Spleen (tissue), 11 donors: ENCODE measurements at regions not wholly inside any gene's neighbourhood (a gene's known extent, or its start where the extent isn't known, plus 50 kb on each side); places are given as distances from the start of the nearest gene placed in this dataset.

Experiments used
- DNase-seq: peaks from one replicate; pipeline ENCODE4 v3.0.0-alpha.2; 2020
- H3K27ac ChIP-seq, 8 donors: fragments of 200-600 bp; sonication (generic) in 7 of 8; 1 replicate in 4 of 8; 2 replicates in 4 of 8; pipeline versions ENCODE4 v1.5.0 to v1.8.0; 2016 to 2021; ENCODE audit warnings: inconsistent platforms in 4 of 8, mild to moderate bottlenecking in 4 of 8, moderate library complexity in 1 of 8
- H3K27me3 ChIP-seq, 7 donors: fragments of 200-600 bp; sonication (generic) in 6 of 7; replicated peaks in 1 of 7; 1 replicate in 4 of 7; 2 replicates in 3 of 7; pipeline versions ENCODE4 v1.5.0 to v1.8.0; 2016 to 2021; ENCODE audit warnings: inconsistent platforms in 3 of 7, mild to moderate bottlenecking in 1 of 7
- H3K36me3 ChIP-seq, 6 donors: fragments of 200-600 bp; sonication (generic) in 5 of 6; 1 replicate in 4 of 6; 2 replicates in 2 of 6; pipeline versions ENCODE4 v1.5.0 to v1.8.0; 2016 to 2021; ENCODE audit warnings: inconsistent platforms in 2 of 6
- H3K4me1 ChIP-seq, 6 donors: fragments of 200-600 bp; sonication (generic) in 5 of 6; 1 replicate in 3 of 6; 2 replicates in 3 of 6; pipeline versions ENCODE4 v1.5.0 to v1.8.0; 2016 to 2021; ENCODE audit warnings: inconsistent platforms in 3 of 6
- H3K4me3 ChIP-seq, 8 donors: fragments of 200-600 bp; sonication (generic) in 7 of 8; 1 replicate in 4 of 8; 2 replicates in 4 of 8; pipeline versions ENCODE4 v1.5.0 to v1.8.0; 2016 to 2021; ENCODE audit warnings: inconsistent platforms in 4 of 8, mild to moderate bottlenecking in 4 of 8, moderate library complexity in 2 of 8
- H3K9me3 ChIP-seq, 8 donors: fragments of 200-600 bp; sonication (generic) in 7 of 8; 1 replicate in 4 of 8; 2 replicates in 4 of 8; pipeline versions ENCODE4 v1.5.0 to v1.8.0; 2016 to 2021; ENCODE audit warnings: inconsistent platforms in 4 of 8
- CTCF ChIP-seq, 11 experiments: fragments of 200-600 bp in 7 of 11; fragments of 450-650 bp in 4 of 11; sonication (generic) in 4 of 11; IDR thresholded peaks in 8 of 11; conservative IDR thresholded peaks in 3 of 11; 1 replicate in 7 of 11; 2 replicates in 4 of 11; pipeline versions ENCODE4 v1.4.0 to v1.8.0; 2016 to 2021; ENCODE audit warnings: antibody characterized with exemption in 11 of 11, inconsistent platforms in 4 of 11, mild to moderate bottlenecking in 1 of 11
- POLR2A ChIP-seq, 3 donors: fragments of 450-650 bp; IDR thresholded peaks; one replicate each; pipeline ENCODE4 v1.5.1; 2017; ENCODE audit warnings: antibody characterized with exemption in 3 of 3, mild to moderate bottlenecking in 1 of 3
- POLR2AphosphoS5 ChIP-seq, 3 donors: sonication (generic); formaldehyde crosslinking; IDR thresholded peaks; one replicate each; pipeline ENCODE4 v1.5.1; 2017; ENCODE audit warnings: antibody characterized with exemption in 3 of 3
- WGBS, 5 donors: extraction: QIAGEN DNeasy Blood & Tissue Kit in 3 of 5; methylation state at CpG; one replicate each; pipeline versions ENCODE4 v1.1.5 to v1.1.7; 2013 to 2018; 5-methylcytosine and 5-hydroxymethylcytosine counted together
- intact Hi-C: fragments of 100-400 bp; cut with DNase I; formaldehyde crosslinking; loops from one replicate; pipeline ENCODE4 v1.15.0; 2023; ENCODE audit warnings: low total_unique reads
- donor health status: healthy with polysubstance abuse.
- donor health status: DM: no; HTN: no; CAD: no; lungs with moderate emphysema.
- donor health status: DM: no; HTN: no; CAD: no.
- donor health status: Bipolar disorder and iron deficiency.
- donor health status: healthy.
- donor health status: DM: no; HTN: no; CAD: no.
- donor health status: DM: yes; HTN: yes; CAD: no.

DNA sequence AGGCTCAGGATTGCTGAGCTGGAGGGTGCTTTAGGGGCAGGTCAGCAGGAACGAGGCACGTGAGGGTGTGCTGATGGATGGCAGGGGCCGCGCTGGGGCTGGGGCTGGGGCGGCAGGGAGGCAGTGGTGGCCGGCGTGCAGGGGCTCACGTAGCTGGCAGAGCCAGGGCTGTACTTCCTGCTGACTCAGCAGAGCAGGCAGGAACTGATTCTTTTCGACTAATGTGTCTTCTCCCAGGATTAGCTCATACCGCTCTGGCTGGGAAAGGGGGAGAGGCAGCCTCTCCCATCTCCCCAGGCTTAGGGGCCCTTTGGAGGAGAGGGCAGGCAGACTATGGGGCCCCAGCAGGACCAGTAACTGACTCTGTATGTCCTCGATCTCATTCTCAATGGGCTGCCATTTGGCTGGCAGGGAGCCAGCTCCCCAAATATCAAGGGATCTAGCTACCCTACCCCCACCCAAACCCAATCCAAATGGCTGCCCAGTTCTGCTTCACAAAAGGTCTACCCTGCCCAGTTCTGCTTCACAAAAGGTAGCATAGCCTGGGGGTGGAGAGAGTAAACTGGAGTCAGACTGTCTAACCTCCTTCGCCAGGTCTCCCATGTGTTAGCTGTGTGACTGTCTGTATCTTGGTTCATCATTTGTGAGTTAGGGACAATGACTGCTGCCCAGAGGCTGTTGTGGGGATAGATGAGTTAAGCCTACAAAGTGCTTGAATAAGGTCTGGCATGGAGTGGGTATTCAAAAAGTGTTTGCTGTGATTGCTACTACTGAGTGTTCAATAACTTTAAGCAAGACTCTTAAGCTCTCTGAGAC, 100.1 kb upstream of the SLC2A1 start:
- Histone ChIP-seq H3K27ac (peak overlapping the region in 2 of 8 donors; percentile 16 to 21), H3K4me1 (peaks cover 0 to 10% (median 6%) of the 10 kb centered on the region in 6 donors), H3K9me3 (no peaks in the 10 kb centered on the region), H3K4me3 (no peak overlapping the region), H3K27me3 (peaks cover 0 to 16% (median 0%) of the 10 kb centered on the region in 7 donors), H3K36me3 (no peaks in the 10 kb centered on the region)
- no peak for DNase-seq
- TF ChIP-seq POLR2AphosphoS5 (IDR thresholded peaks at IDR 0.05), result no peak
- no peak for TF ChIP-seq POLR2A (IDR thresholded peaks at IDR 0.05)
- no peak for TF ChIP-seq CTCF (IDR thresholded peaks at IDR 0.05 in 8 of 11, conservative IDR thresholded peaks at IDR 0.05 in 3 of 11)
- intact Hi-C loops, result no loop called here
- WGBS, 5 donors, result 13 to 23% (median 15%) methylated on average over 11 to 12 of the region's 12 CpGs

DNA sequence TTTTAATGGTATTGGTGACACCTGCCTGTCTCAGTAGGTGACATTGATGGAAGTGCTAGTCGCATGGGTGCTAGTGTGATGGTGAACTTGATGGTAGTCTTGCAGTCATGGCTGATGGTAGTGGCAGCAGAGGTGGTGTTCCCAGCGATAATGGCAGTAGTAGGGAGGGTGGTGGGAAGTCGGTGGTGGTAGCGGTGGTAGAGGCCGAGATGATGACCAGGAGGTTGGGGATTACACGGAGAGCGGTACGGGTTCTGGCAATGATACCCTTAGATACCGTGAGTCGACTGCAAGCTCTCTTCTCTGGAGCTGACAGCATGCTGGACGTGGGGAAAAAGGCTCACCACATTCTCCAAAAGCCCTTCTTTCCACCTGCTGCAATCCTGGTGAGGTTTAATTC, 99.4 kb upstream of the SLC2A1 start:
- H3K27ac ChIP-seq, result peak overlapping the region in 2 of 8 donors; percentile 16 to 45
- no peaks in the 10 kb centered on the region for H3K9me3 ChIP-seq
- no peak for TF ChIP-seq POLR2AphosphoS5 (IDR thresholded peaks at IDR 0.05)
- no peak for TF ChIP-seq CTCF (IDR thresholded peaks at IDR 0.05 in 8 of 11, conservative IDR thresholded peaks at IDR 0.05 in 3 of 11)
- TF ChIP-seq POLR2A (IDR thresholded peaks at IDR 0.05), result no peak
- intact Hi-C loops, result no loop called here
- H3K36me3 ChIP-seq, result no peaks in the 10 kb centered on the region
- peaks cover 0 to 10% (median 6%) of the 10 kb centered on the region in 6 donors for H3K4me1 ChIP-seq
- 87 to 93% (median 90%) methylated on average over 10 to 11 of the region's 11 CpGs for WGBS, 5 donors
- H3K27me3 ChIP-seq, result peaks cover 0 to 16% (median 0%) of the 10 kb centered on the region in 7 donors
- H3K4me3 ChIP-seq, result no peak overlapping the region
- no peak for DNase-seq

GRCh38 chr1:43057567-43057966, 98.9 kb upstream of the SLC2A1 start:
- DNase-seq, result no peak
- no peaks in the 10 kb centered on the region for H3K36me3 ChIP-seq
- H3K27me3 ChIP-seq, result peaks cover 0 to 16% (median 0%) of the 10 kb centered on the region in 7 donors
- H3K9me3 ChIP-seq, result no peaks in the 10 kb centered on the region
- intact Hi-C loops, result no loop called here
- peak overlapping the region in 3 of 8 donors; percentile 15 to 61 (median 45) for H3K27ac ChIP-seq
- H3K4me3 ChIP-seq, result no peak overlapping the region
- H3K4me1 ChIP-seq, result peaks cover 0 to 10% (median 6%) of the 10 kb centered on the region in 6 donors
- no peak for TF ChIP-seq POLR2AphosphoS5 (IDR thresholded peaks at IDR 0.05)
- no peak for TF ChIP-seq POLR2A (IDR thresholded peaks at IDR 0.05)
- 86 to 94% (median 92%) methylated on average over 7 of the region's 7 CpGs for WGBS, 5 donors

DNA sequence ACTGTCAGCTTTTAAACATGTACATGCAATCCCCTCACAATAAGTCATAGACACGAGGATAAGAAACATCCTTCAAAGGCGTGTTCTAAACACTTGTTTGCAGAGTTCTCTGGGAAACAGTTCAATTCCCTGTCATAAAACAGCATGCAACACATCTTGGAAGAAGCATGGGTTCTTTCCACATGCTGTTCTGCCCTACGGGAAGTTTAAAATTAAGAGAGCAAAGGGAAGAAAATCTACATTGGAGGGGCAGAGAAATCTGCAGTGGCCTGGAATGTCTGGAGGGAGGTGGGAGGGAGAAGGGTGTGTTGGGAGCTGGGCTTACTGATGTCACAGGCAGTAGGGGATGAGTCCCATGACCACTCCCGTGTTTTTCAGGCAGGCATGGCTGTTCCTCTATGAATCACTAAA, 98.3 kb upstream of the SLC2A1 start:
- H3K27ac ChIP-seq, result peak overlapping the region in 3 of 8 donors; percentile 15 to 61 (median 45)
- whole genome bisulfite sequencing, 5 donors, result 69 to 87% (median 77%) methylated on average over 4 of the region's 4 CpGs
- no peak overlapping the region for H3K4me3 ChIP-seq
- intact Hi-C loops, result no loop called here
- TF ChIP-seq POLR2AphosphoS5 (IDR thresholded peaks at IDR 0.05) (no peak), POLR2A (IDR thresholded peaks at IDR 0.05) (no peak), CTCF (IDR thresholded peaks at IDR 0.05 in 8 of 11, conservative IDR thresholded peaks at IDR 0.05 in 3 of 11) (no peak)
- H3K27me3 ChIP-seq, result peaks cover 0 to 16% (median 0%) of the 10 kb centered on the region in 7 donors
- no peaks in the 10 kb centered on the region for H3K36me3 ChIP-seq
- no peaks in the 10 kb centered on the region for H3K9me3 ChIP-seq
- no peak for DNase-seq
- peaks cover 0 to 10% (median 6%) of the 10 kb centered on the region in 6 donors for H3K4me1 ChIP-seq
